ENCODE measurements at regions not wholly inside any gene's neighbourhood (a gene's known extent, or its start where the extent isn't known, plus 50 kb on each side); places are given as distances from the start of the nearest gene placed in this dataset.
A peak's percentile ranks its signal among the peaks of the same experiment; 100 is the strongest.

DNA sequence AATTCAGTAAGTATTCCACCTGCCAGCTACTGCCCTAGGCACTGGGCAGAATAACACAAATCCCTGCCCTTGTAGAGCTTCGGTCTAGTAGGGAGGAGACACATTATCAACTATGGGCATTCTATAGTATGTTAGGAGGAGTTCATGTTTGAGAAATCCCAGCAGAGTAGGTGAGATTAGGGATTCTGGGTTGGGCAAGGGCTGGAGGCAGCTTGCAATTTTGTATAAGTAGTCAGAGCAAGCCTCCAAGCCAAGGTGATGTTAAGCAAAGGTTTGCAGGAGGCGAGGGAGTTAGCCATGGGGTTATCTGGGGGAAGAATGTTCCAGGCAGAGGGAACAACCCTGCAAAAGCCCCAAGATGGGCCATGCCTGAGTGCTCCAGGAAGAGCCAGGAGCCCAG is 187.9 kb upstream of the HS6ST1 start:
- Histone ChIP-seq H3K4me3 (no peak overlapping the region), H3K36me3 (no peaks in the 10 kb centered on the region), H3K4me1 (no peaks in the 10 kb centered on the region), H3K9me3 (no peaks in the 10 kb centered on the region), H3K27ac (no peak overlapping the region), H3K27me3 (no peaks in the 10 kb centered on the region)
- DNase-seq (no peak), ATAC-seq (no peak), FAIRE-seq (no peak)
- WGBS, 2 donors = 91 to 95% methylated on average over 2 of the region's 2 CpGs
- TF ChIP-seq, protein P1, sequence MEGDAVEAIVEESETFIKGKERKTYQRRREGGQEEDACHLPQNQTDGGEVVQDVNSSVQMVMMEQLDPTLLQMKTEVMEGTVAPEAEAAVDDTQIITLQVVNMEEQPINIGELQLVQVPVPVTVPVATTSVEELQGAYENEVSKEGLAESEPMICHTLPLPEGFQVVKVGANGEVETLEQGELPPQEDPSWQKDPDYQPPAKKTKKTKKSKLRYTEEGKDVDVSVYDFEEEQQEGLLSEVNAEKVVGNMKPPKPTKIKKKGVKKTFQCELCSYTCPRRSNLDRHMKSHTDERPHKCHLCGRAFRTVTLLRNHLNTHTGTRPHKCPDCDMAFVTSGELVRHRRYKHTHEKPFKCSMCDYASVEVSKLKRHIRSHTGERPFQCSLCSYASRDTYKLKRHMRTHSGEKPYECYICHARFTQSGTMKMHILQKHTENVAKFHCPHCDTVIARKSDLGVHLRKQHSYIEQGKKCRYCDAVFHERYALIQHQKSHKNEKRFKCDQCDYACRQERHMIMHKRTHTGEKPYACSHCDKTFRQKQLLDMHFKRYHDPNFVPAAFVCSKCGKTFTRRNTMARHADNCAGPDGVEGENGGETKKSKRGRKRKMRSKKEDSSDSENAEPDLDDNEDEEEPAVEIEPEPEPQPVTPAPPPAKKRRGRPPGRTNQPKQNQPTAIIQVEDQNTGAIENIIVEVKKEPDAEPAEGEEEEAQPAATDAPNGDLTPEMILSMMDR (IDR thresholded peaks at IDR 0.05) = no peak
- intact Hi-C loops (cut with DNase I) = no loop called here

DNA sequence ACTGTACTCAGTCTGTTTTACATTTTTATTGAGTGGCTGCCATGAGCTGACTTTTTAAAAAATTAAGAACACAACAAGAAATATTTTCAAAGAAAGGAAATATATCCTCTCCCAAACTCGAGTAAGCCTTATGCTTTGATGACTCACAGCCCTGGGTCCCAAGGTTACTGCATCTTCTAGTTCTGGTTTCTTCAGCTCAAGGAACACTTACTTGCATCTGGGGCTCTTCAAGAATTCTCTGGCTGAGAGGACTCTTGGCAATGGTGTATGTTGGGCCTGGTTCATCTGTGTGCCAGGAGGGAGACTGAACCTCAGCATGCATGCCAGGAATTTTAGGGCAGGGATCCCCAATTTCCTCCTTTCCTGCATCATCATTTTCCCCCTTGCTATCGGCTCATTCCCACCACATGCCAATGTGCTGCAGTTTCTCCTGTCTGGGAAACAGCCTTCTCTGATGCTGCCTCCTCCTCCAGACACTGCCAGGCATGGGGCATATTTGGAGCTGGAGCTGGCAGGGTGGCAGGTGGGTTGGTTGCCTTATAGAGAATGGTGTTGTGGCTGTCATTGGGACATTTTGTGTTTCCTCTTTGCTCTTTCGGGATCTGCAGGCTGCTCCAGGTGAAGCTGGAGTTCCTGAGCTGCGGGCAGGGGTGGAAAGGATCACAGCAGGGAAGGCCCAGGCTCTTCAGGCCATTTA is 192.2 kb upstream of the HS6ST1 start:
- TF ChIP-seq, protein P1 (IDR thresholded peaks at IDR 0.05) = no peak
- Histone ChIP-seq H3K27me3 (no peaks in the 10 kb centered on the region), H3K4me1 (peaks cover 0 to 8% (median 0%) of the 10 kb centered on the region in 3 donors), H3K9me3 (no peaks in the 10 kb centered on the region), H3K27ac (no peak overlapping the region), H3K36me3 (no peaks in the 10 kb centered on the region), H3K4me3 (no peak overlapping the region)
- no peak for FAIRE-seq
- peak in 1 of 4 donors; percentile 18 for ATAC-seq
- no peak for DNase-seq
- intact Hi-C loops (cut with DNase I) = no loop called here
- 82 to 86% methylated on average over 4 of the region's 4 CpGs for WGBS, 2 donors

DNA sequence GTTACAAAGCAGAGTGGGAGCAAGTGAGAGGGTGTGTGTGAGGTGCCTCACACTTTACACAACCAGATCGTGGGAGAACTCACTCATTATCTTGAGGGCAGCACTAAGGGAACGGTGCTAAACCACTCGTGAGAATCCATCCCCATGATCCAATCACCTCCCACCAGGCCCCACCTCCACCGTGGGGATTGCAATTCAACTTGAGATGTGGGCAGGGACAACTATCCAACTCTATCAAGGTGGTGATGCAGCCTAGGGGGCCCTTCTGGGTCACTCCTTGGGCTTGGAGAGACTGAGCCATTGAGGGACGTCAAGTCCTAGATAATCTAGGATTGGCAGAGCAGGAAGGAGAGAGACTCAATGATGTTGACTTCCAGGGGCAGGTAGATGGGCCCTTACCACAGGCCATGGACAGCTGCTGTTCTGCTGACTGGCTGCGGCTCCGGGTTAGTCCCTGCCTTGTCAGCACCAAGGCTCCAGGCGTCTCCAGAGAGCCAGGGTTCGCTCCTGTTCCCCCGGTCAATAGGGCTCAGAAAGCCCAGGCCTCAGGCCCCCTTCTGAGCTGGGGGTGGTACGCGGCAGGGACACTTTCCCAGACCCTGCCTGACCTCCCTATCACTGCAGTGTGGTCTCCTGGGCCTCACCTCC is 193.2 kb upstream of the HS6ST1 start:
- DNase-seq = no peak
- Histone ChIP-seq H3K4me3 (no peak overlapping the region), H3K27ac (no peak overlapping the region), H3K36me3 (no peaks in the 10 kb centered on the region), H3K27me3 (no peaks in the 10 kb centered on the region), H3K9me3 (no peaks in the 10 kb centered on the region), H3K4me1 (peaks cover 0 to 8% (median 0%) of the 10 kb centered on the region in 3 donors)
- 91 to 97% methylated on average over 12 of the region's 12 CpGs for WGBS, 2 donors
- ATAC-seq = no peak
- TF ChIP-seq, protein P1 (IDR thresholded peaks at IDR 0.05) = no peak
- FAIRE-seq = no peak
- intact Hi-C loops (cut with DNase I) = no loop called here

DNA sequence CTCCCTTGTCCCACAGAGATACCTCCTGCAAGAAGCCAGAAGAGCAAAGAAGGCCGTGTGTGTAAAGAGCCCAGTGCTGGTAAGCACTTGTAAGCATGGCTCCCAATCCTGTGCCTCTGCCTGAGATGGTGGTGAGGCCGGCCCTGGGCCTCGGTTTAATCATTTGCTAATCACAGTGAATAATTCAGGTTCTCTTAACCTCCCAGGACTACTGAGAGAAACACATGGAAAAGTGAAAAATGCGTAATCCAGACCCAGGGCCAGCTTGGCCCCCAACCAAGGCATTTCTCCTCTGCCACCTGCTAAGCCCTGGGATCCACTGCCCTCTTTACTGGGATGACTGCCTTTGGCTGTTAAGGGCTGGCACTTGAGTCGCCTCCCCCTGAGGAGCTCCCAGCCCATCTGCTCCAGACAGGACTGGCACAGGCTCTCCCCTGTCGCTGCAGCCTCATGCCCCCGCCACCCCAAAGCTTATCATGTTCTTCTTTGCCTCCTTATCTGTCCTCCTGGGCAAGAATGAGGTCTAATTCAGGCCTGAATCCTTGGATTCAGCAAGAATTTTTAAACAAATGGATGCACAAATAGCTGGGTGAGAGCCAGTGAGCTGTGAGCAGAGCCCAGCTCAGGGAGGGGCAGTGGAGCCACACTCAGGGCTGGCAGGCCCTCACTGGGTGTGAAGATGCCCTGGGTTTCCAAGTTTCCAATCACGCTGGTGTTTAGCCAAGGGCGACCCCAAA is 193.9 kb upstream of the HS6ST1 start:
- Histone ChIP-seq H3K27me3 (no peaks in the 10 kb centered on the region), H3K4me3 (no peak overlapping the region), H3K27ac (peak overlapping the region in 1 of 4 donors; percentile 28), H3K36me3 (no peaks in the 10 kb centered on the region), H3K9me3 (no peaks in the 10 kb centered on the region), H3K4me1 (peaks cover 0 to 8% (median 0%) of the 10 kb centered on the region in 3 donors)
- peak in 3 of 4 donors; percentile 22 to 60 (median 59) for ATAC-seq
- WGBS, 2 donors = 74 to 82% methylated on average over 9 of the region's 9 CpGs
- DNase-seq = no peak
- TF ChIP-seq, protein P1 (IDR thresholded peaks at IDR 0.05) = no peak
- FAIRE-seq = no peak
- intact Hi-C loops (cut with DNase I) = no loop called here

All from pancreas (tissue), 10 donors.